ENCODE measurements at regions not wholly inside any gene's neighbourhood (a gene's known extent, or its start where the extent isn't known, plus 50 kb on each side); places are given as distances from the start of the nearest gene placed in this dataset.

- H3K27me3 Mint-ChIP-seq (ENCODE audit: low read depth), result no peaks in the 10 kb centered on the region
- H3K27ac Mint-ChIP-seq, result no peak overlapping the region
- TF ChIP-seq CTCF (IDR thresholded peaks at IDR 0.05; ENCODE audit: unreplicated experiment in 3 of 3), result no peak
- no peaks in the 10 kb centered on the region for H3K36me3 Mint-ChIP-seq (ENCODE audit: low read depth)
- H3K4me3 Mint-ChIP-seq, result no peak overlapping the region
- H3K4me1 Mint-ChIP-seq, result no peaks in the 10 kb centered on the region
- no peaks in the 10 kb centered on the region for H3K9me3 Mint-ChIP-seq
Measured at GRCh38 chr12:59839514-59839913, 243.7 kb downstream of the SLC16A7 start.

GRCh38 chr12:59843260-59843843 lies 247.5 kb downstream of the SLC16A7 start:
- no peaks in the 10 kb centered on the region for H3K36me3 Mint-ChIP-seq (ENCODE audit: low read depth)
- no peaks in the 10 kb centered on the region for H3K9me3 Mint-ChIP-seq
- H3K4me1 Mint-ChIP-seq, result no peaks in the 10 kb centered on the region
- H3K27me3 Mint-ChIP-seq (ENCODE audit: low read depth), result no peaks in the 10 kb centered on the region
- H3K4me3 Mint-ChIP-seq, result no peak overlapping the region
- no peak for TF ChIP-seq CTCF (IDR thresholded peaks at IDR 0.05; ENCODE audit: unreplicated experiment in 3 of 3)
- no peak overlapping the region for H3K27ac Mint-ChIP-seq

GRCh38 chr12:59844750-59845149 lies 248.9 kb downstream of the SLC16A7 start:
- no peak for TF ChIP-seq CTCF (IDR thresholded peaks at IDR 0.05; ENCODE audit: unreplicated experiment in 3 of 3)
- no peaks in the 10 kb centered on the region for H3K4me1 Mint-ChIP-seq
- H3K4me3 Mint-ChIP-seq, result no peak overlapping the region
- H3K27ac Mint-ChIP-seq, result no peak overlapping the region
- no peaks in the 10 kb centered on the region for H3K9me3 Mint-ChIP-seq
- H3K27me3 Mint-ChIP-seq (ENCODE audit: low read depth), result no peaks in the 10 kb centered on the region
- no peaks in the 10 kb centered on the region for H3K36me3 Mint-ChIP-seq (ENCODE audit: low read depth)

- Mint-ChIP-seq H3K4me3 (no peak overlapping the region), H3K27me3 (ENCODE audit: low read depth) (no peaks in the 10 kb centered on the region), H3K36me3 (ENCODE audit: low read depth) (no peaks in the 10 kb centered on the region), H3K9me3 (no peaks in the 10 kb centered on the region), H3K4me1 (no peaks in the 10 kb centered on the region), H3K27ac (peak overlapping the region in 1 of 3 experiments; percentile 19)
- no peak for TF ChIP-seq CTCF (IDR thresholded peaks at IDR 0.05; ENCODE audit: unreplicated experiment in 3 of 3)
Measured at GRCh38 chr12:59845293-59845692, 249.5 kb downstream of the SLC16A7 start.

- Mint-ChIP-seq H3K9me3 (no peaks in the 10 kb centered on the region), H3K27me3 (ENCODE audit: low read depth) (no peaks in the 10 kb centered on the region), H3K36me3 (ENCODE audit: low read depth) (no peaks in the 10 kb centered on the region), H3K4me3 (no peak overlapping the region), H3K4me1 (no peaks in the 10 kb centered on the region), H3K27ac (no peak overlapping the region)
- no peak for TF ChIP-seq CTCF (IDR thresholded peaks at IDR 0.05; ENCODE audit: unreplicated experiment in 3 of 3)
Measured at GRCh38 chr12:59847127-59847526, 251.3 kb downstream of the SLC16A7 start.

- no peak for TF ChIP-seq CTCF (IDR thresholded peaks at IDR 0.05; ENCODE audit: unreplicated experiment in 3 of 3)
- no peaks in the 10 kb centered on the region for H3K4me1 Mint-ChIP-seq
- no peak overlapping the region for H3K4me3 Mint-ChIP-seq
- H3K27me3 Mint-ChIP-seq (ENCODE audit: low read depth), result no peaks in the 10 kb centered on the region
- H3K27ac Mint-ChIP-seq, result peak overlapping the region in 1 of 3 experiments; percentile 25
- H3K36me3 Mint-ChIP-seq (ENCODE audit: low read depth), result no peaks in the 10 kb centered on the region
- H3K9me3 Mint-ChIP-seq, result peaks cover 3% of the 10 kb centered on the region
Measured at GRCh38 chr12:59850268-59850667, 254.4 kb downstream of the SLC16A7 start.

Measured in nephron (organoid).